GM21390 (cell line): ENCODE measurements at regions not wholly inside any gene's neighbourhood (a gene's known extent, or its start where the extent isn't known, plus 50 kb on each side); places are given as distances from the start of the nearest gene placed in this dataset.
"Not testable (repeated sequence)": the region's sequence is repeated elsewhere in the genome, so short reads cannot be mapped to it uniquely, and the experiment has no call there.

Source experiments
- ATAC-seq: cut with Tn5 transposase; IDR thresholded peaks from one replicate; pipeline ENCODE4 v1.9.1; 2021; ENCODE audit not compliant: unreplicated experiment

DNA sequence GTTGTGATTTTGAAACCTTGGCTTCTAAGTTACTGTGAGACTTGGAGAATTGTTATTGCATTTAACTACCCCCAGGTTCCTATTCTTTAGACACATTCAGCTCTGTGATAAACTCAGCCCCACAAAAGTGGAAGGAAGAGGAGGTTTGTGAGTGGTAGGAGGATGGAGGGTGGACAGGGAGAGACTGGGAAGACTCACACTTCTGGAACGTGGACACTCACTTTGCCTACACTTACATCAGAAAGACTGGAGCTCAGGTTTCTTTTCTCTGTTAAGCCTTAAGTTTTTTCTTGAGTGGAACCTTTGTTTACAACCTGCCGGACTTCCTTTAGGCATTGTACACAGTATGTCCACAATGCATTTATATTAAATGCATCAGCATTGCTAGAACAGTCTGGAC lies 99.0 kb downstream of the AREG start:
- ATAC-seq: no peak

GRCh38 chr4:74544655-74545361 lies 99.9 kb downstream of the AREG start:
- no peak for ATAC-seq

DNA sequence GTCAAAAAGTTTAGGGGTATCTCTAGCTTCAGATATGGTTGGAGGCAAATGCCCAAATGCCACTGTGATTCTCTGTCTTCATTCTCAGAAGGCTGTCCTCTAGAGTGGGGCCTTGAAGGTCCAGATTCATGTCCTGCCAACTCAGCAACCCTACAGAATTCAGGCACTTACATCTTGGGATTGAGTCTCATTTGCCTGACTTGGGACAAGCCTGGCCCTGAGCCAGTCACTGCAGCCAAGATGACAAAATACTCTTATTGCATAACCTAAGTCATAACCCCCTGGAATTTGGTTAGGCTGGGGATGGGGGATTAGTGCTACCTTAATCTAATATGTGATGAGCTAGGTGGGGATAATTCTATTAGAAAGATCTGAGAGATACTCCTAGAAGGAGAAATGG lies 100.5 kb downstream of the AREG start:
- ATAC-seq: no peak

- no peak for ATAC-seq
Measured at GRCh38 chr4:74546057-74546456, 101.1 kb downstream of the AREG start.

DNA sequence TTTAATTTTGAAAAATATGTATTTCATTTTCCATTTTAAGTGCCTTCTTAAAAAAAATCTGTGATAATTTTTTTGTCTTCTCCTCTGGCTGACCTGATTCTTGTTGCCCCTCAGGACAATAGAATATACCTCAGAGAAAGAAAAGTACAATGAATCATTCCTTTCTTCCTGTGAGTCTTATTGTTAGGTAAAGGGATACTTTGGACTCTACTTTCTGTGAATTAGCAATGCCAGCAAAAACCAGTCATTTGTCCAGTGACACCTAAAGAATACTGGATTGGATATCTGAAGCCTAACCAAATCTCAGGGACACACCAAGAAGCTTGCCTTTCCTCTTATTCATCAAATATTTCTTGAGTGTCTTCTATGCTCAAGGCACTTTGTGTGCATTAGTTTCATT lies 102.1 kb downstream of the AREG start:
- no peak for ATAC-seq

- ATAC-seq: no peak
Measured at GRCh38 chr4:74548561-74548960, 103.6 kb downstream of the AREG start.

GRCh38 chr4:74549936-74550335 lies 105.0 kb downstream of the AREG start:
- ATAC-seq: no peak

GRCh38 chr4:74555231-74555630 lies 110.3 kb downstream of the AREG start:
- no peak for ATAC-seq

DNA sequence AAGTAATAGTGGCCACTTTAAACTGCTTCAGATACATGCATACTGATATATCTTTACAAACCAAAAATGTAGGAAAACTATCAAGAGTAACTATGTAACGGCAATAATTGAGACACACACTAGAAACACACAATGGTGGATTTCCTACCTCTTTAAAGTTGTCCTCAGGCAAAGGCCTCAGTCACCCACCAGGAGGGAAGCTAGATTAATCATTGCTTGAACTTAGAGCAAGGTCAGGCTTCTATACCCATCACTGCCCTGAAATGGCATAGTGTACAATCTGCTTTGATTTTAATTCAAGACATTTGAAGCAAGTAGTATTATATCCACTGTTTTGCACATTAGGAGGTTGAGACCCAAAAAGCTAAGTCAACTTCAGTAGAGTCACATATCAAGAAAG lies 110.9 kb downstream of the AREG start:
- ATAC-seq: no peak

- ATAC-seq: no peak
Measured at GRCh38 chr4:74559853-74560252, 114.9 kb downstream of the AREG start.

DNA sequence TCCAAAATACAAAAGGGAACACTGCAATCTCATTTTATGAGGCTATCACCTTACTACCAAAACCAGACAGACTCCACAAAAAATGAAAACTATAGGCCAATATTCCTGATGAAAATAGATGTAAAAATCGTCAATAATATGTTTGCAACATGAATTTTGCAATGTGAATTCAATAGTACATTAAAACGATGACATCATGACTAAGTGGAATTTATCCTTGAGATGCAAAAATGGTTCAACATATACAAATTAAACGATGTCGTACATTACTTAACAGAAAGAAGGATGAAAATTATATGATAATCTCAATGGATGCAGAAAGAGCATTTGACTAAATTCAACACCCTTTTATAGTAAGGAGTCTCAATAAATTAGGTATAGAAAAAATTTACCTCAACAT lies 123.0 kb downstream of the AREG start:
- no peak for ATAC-seq

- no peak for ATAC-seq
Measured at GRCh38 chr4:74570095-74570494, 125.2 kb downstream of the AREG start.

DNA sequence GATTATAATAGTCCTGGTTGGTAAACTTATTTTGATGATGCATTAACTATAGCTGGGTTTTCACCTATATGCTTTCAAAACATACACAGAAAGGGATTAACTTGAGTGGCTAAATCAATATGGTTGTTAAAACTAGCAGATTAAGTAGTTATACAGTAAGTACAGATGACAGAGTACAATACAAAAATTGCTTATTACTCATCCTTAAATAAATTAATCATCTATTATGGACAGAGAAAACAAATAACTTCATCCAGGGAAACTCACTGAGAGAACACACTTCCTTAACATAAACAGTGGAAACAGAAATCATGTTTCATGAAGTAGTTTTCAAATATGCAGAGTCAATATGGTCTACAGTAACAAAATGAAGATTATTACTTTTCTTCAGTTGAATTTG lies 133.4 kb downstream of the AREG start:
- no peak for ATAC-seq

DNA sequence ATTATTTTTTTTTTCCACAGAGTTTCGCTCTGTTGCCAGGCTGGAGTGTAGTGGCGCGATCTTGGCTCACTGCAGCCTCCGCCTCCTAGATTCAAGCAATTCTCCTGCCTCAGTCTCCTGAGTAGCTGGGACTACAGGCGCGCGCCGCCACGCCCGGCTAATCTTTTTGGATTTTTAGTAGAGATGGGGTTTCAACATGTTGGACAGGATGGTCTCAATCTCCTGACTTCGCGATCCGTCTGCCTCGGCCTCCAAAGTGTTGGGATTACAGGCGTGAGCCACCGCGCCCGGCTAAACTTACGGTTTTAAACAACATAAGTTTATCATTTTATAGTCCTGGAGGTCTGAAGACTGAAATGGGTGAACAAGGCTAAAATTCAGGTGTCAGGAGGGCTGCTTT lies 133.9 kb downstream of the AREG start:
- not testable (repeated sequence) for ATAC-seq

- no peak for ATAC-seq
Measured at GRCh38 chr4:74583089-74583700, 138.3 kb downstream of the AREG start.

DNA sequence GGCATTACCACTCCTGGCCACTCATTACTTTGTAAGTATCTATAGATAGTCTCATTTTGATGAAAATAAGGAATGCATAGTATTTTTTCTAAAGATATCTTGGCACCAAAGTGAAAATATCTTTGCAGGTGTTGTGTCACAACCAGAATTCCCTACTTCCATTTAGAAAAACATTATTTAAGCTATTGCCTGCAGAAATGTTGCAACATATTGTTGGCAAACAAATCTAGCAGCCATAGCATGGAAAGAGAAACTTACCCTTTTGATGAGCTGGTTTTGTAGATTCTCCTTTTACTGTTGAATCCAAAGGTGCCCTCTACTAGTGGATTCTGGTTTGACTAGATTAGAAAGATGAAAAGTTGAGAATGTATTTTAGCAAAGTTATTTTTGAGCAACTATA lies 138.8 kb downstream of the AREG start:
- no peak for ATAC-seq

DNA sequence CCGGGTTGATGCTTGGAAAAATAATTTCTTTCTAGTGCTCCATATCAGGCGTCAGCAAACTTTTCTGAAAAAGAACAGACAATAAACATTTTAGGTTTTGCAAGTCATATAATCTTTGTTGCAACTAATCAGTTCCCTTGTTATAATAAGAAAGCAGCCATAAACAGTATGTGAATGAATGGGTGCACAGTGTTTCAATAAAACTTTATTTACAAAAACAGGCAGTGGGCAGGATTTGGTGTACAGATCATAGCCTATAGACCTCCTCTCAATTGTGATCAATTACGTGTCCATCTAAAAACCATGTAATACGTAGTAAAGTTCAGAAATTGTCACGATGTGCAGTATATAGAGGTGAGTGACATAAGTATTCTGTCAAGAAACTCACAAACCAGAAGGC lies 143.4 kb downstream of the AREG start:
- no peak for ATAC-seq

DNA sequence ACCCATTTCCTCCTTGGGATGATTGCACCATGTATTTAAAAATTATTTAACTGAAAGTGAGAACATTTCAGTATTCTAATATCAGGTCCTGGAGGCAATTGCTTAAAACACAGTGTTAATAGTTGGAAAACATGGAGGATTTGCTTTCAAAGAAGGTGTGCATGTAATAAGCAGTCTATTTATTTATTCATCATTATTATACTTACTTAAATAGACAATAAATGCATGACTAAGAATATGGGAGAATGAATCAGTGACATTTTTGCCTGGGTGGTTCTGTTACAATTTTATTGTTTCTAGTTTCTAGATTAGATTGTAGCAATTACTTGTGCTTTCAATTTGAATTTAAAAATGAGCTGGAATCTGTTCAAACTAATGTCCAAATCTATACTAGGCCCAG lies 145.5 kb downstream of the AREG start:
- ATAC-seq: no peak

DNA sequence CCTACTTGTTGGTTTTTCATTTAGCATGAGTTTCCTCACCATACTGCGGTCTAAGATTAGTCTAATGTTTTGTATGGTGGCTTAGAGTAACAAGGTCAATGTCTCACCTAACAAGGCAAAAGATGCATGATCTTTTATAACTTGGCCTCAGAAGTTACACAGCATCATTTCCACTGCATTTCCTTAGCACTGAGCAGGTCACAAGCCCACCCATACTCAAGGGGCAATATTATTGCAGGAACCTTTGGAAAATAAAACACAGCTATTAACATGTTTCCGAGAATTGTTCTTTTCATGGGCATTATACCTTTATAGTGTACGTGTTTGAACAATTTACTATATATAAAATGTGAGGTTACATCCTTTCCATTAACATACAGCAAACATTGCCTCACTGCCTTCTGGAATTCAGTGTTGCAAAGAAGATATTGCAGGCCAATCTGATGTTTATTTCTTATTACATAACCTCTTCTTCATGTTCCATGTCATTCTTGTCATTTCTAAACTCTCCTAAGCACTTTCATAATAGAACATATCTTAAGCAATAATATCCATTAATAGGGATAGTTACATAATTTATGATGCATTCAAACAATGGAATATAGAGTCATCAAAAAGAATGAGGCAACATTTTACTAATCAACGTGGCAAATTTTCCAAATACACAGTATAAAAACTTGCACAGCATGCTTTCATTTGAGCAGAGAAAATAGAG lies 153.8 kb downstream of the AREG start:
- no peak for ATAC-seq

GRCh38 chr4:74603186-74603585 lies 158.2 kb downstream of the AREG start:
- ATAC-seq: no peak

- ATAC-seq: no peak
Measured at GRCh38 chr4:74608151-74608949, 163.4 kb downstream of the AREG start.

GRCh38 chr4:74610491-74610890 lies 165.6 kb downstream of the AREG start:
- no peak for ATAC-seq
